H1 (cell line): ENCODE measurements at regions not wholly inside any gene's neighbourhood (a gene's known extent, or its start where the extent isn't known, plus 50 kb on each side); places are given as distances from the start of the nearest gene placed in this dataset.

Experiments
- CTCF ChIA-PET: fragments of 300-600 bp; sonication (Branson Sonifier 250); formaldehyde crosslinking; loops from one replicate; lab custom pipeline; 2021; ENCODE audit not compliant: partially characterized antibody; lab: Charles Lee
- POLR2A ChIA-PET: fragments of 300-600 bp; sonication (Branson Sonifier 250); formaldehyde crosslinking; loops from one replicate; lab custom pipeline; 2021; ENCODE audit warnings: inconsistent platforms; ENCODE audit not compliant: partially characterized antibody; lab: Charles Lee
- DNase-seq, 2 experiments: peaks; one replicate each; pipeline versions ENCODE4 v3.0.0 to v3.0.0-alpha.2; 2010 to 2022; ENCODE audit warnings: low spot score in 2 of 2, low read depth in 1 of 2, mixed read lengths in 1 of 2
- FAIRE-seq: peaks from 2 replicates; lab custom pipeline; 2011; peaks lifted over from hg19 to GRCh38; lab: Jason Lieb, UNC
- H2AFZ ChIP-seq: 2 replicates; pipeline ENCODE4 v1.8.1; 2012; ENCODE audit warnings: low read length, inconsistent platforms
- H2AK5ac ChIP-seq: 2 replicates; pipeline ENCODE4 v1.6.1; 2013; ENCODE audit warnings: low read depth, low read length
- H2BK120ac ChIP-seq: replicated peaks from 2 replicates; pipeline ENCODE3; 2013; ENCODE audit warnings: low read depth, low read length, inconsistent platforms
- H2BK12ac ChIP-seq: 2 replicates; pipeline ENCODE4 v1.6.1; 2013; ENCODE audit warnings: low read depth, low read length
- H2BK15ac ChIP-seq: 2 replicates; pipeline ENCODE4 v1.6.1; 2013; ENCODE audit warnings: low read length
- H2BK20ac ChIP-seq: 2 replicates; pipeline ENCODE4 v1.6.1; 2013; ENCODE audit warnings: low read length
- H2BK5ac ChIP-seq: 2 replicates; pipeline ENCODE4 v1.6.1; 2013; ENCODE audit warnings: low read depth, low read length
- H3K14ac ChIP-seq: 2 replicates; pipeline ENCODE4 v1.6.1; 2013; ENCODE audit warnings: inconsistent platforms; ENCODE audit not compliant: insufficient read length
- H3K18ac ChIP-seq: 2 replicates; pipeline ENCODE4 v1.6.1; 2013; ENCODE audit warnings: low read length; ENCODE audit errors: extremely low read depth
- H3K23ac ChIP-seq: 2 replicates; pipeline ENCODE4 v1.6.1; 2013; ENCODE audit warnings: inconsistent platforms; ENCODE audit not compliant: insufficient read length
- H3K23me2 ChIP-seq: 2 replicates; pipeline ENCODE4 v1.6.1; 2013; ENCODE audit warnings: low read depth, low read length
- H3K27ac ChIP-seq: 2 replicates; pipeline ENCODE4 v1.6.1; 2011; ENCODE audit warnings: low read depth, low read length, inconsistent platforms
- H3K27me3 ChIP-seq, 4 experiments: replicated peaks in 1 of 4; 1 replicate in 1 of 4; 2 replicates in 3 of 4; pipeline versions ENCODE4 v1.6.1 to v1.8.1; 2011 to 2013; ENCODE audit warnings: low read length in 3 of 4, mild to moderate bottlenecking in 3 of 4, inconsistent platforms in 2 of 4, mixed read lengths in 2 of 4, moderate library complexity in 1 of 4; ENCODE audit not compliant: control insufficient read depth in 3 of 4, insufficient read depth in 3 of 4; ENCODE audit errors: extremely low read depth in 1 of 4
- H3K36me3 ChIP-seq, 4 experiments: 2 replicates each; pipeline versions ENCODE4 v1.6.1 to v1.8.1; 2011 to 2013; ENCODE audit warnings: mild to moderate bottlenecking in 4 of 4, low read length in 3 of 4, moderate library complexity in 2 of 4, control low read depth in 1 of 4, inconsistent platforms in 1 of 4; ENCODE audit not compliant: insufficient read depth in 4 of 4, control insufficient read depth in 2 of 4
- H3K4ac ChIP-seq: replicated peaks from 2 replicates; pipeline ENCODE3; 2013; ENCODE audit warnings: low read length, low read depth, mixed read lengths, inconsistent platforms; ENCODE audit not compliant: insufficient read length
- H3K4me1 ChIP-seq, 4 experiments: replicated peaks in 1 of 4; 1 replicate in 1 of 4; 2 replicates in 3 of 4; pipeline versions ENCODE4 v1.6.1 to v1.8.1; 2011 to 2013; ENCODE audit warnings: low read length in 3 of 4, inconsistent platforms in 2 of 4, mixed read lengths in 1 of 4; ENCODE audit not compliant: insufficient read depth in 4 of 4, control insufficient read depth in 3 of 4
- H3K4me2 ChIP-seq, 2 experiments: 2 replicates each; pipeline versions ENCODE4 v1.6.1 to v1.8.1; 2011 to 2013; ENCODE audit warnings: low read depth in 2 of 2, low read length in 2 of 2, control low read depth in 1 of 2, inconsistent platforms in 1 of 2, mild to moderate bottlenecking in 1 of 2; ENCODE audit not compliant: insufficient read depth in 1 of 2
- H3K4me3 ChIP-seq, 4 experiments: fragments of 200-600, 300-600 bp in 1 of 4; sonication (generic), shearing (Covaris generic), sonication (Bioruptor Twin) in 1 of 4; 2 replicates each; pipeline versions ENCODE4 v1.5.1 to v1.8.1; 2011 to 2016; ENCODE audit warnings: low read length in 4 of 4, low read depth in 3 of 4, control low read depth in 2 of 4, inconsistent platforms in 2 of 4, mild to moderate bottlenecking in 2 of 4, mixed read lengths in 1 of 4, moderate library complexity in 1 of 4; ENCODE audit not compliant: insufficient read depth in 2 of 4; ENCODE audit errors: extremely low read depth in 1 of 4
- H3K56ac ChIP-seq: replicated peaks from 2 replicates; pipeline ENCODE3; 2013; ENCODE audit warnings: low read depth, mild to moderate bottlenecking, mixed read lengths, low read length, inconsistent platforms; ENCODE audit not compliant: insufficient read length
- H3K79me1 ChIP-seq: 2 replicates; pipeline ENCODE4 v1.6.1; 2013; ENCODE audit warnings: low read depth, low read length, control low read depth
- H3K79me2 ChIP-seq, 2 experiments: 2 replicates each; pipeline versions ENCODE4 v1.6.1 to v1.8.1; 2012 to 2013; ENCODE audit warnings: low read length in 2 of 2, mild to moderate bottlenecking in 2 of 2, inconsistent platforms in 1 of 2; ENCODE audit not compliant: insufficient read depth in 2 of 2, control insufficient read depth in 1 of 2
- H3K9ac ChIP-seq, 4 experiments: replicated peaks in 1 of 4; 1 replicate in 1 of 4; 2 replicates in 3 of 4; pipeline versions ENCODE4 v1.6.1 to v1.8.1; 2011 to 2013; ENCODE audit warnings: low read depth in 3 of 4, low read length in 3 of 4, control low read depth in 2 of 4, mild to moderate bottlenecking in 2 of 4, moderate library complexity in 2 of 4, inconsistent platforms in 1 of 4; ENCODE audit errors: extremely low read depth in 1 of 4
- H3K9me3 ChIP-seq, 2 experiments: 2 replicates each; pipeline versions ENCODE4 v1.6.1 to v1.8.1; 2012 to 2013; ENCODE audit warnings: mild to moderate bottlenecking in 2 of 2, moderate library complexity in 2 of 2, control low read depth in 1 of 2, inconsistent platforms in 1 of 2, low read depth in 1 of 2, low read length in 1 of 2, mixed read lengths in 1 of 2; ENCODE audit not compliant: insufficient read depth in 2 of 2
- H4K20me1 ChIP-seq, 2 experiments: replicated peaks in 1 of 2; 2 replicates each; pipeline versions ENCODE3 to v1.8.1; 2011 to 2013; ENCODE audit warnings: inconsistent platforms in 2 of 2, low read length in 2 of 2, mild to moderate bottlenecking in 1 of 2; ENCODE audit not compliant: insufficient read depth in 2 of 2, control insufficient read depth in 1 of 2
- H4K5ac ChIP-seq: 2 replicates; pipeline ENCODE4 v1.6.1; 2013; ENCODE audit warnings: low read length, low read depth, mixed read lengths, inconsistent platforms; ENCODE audit not compliant: insufficient read length
- H4K8ac ChIP-seq: 2 replicates; pipeline ENCODE4 v1.8.0; 2013; ENCODE audit warnings: mild to moderate bottlenecking, moderate library complexity, low read length, inconsistent platforms; ENCODE audit not compliant: insufficient read depth; ENCODE audit errors: extremely low read depth
- H4K91ac ChIP-seq: replicated peaks from 2 replicates; pipeline ENCODE3; 2013; ENCODE audit warnings: low read length, mixed read lengths, inconsistent platforms; ENCODE audit not compliant: insufficient read length
- ASH2L ChIP-seq: fragments of 200-600, 300-600 bp; sonication (generic); IDR thresholded peaks from one replicate; pipeline ENCODE4 v1.7.1; 2017; ENCODE audit warnings: low read length
- RXRA ChIP-seq: IDR thresholded peaks from 2 replicates; pipeline ENCODE4 v1.6.1; 2011; ENCODE audit warnings: low read depth, mild to moderate bottlenecking, low read length, moderate library complexity; ENCODE audit not compliant: insufficient read depth
- WGBS, 2 experiments: shearing (Covaris generic) in 1 of 2; methylation state at CpG; one replicate each; pipeline versions ENCODE4 v1.1.6 to v1.1.7; 2013 to 2015; ENCODE audit warnings: low lambda C conversion rate in 2 of 2, mixed read lengths in 2 of 2, inconsistent platforms in 1 of 2, low coverage in 1 of 2, missing lambda C conversion rate in 1 of 2; ENCODE audit not compliant: insufficient replicate concordance in 2 of 2, insufficient coverage in 1 of 2, insufficient read length in 1 of 2; ENCODE audit errors: extremely low coverage in 1 of 2, missing lambda C conversion rate in 1 of 2; 5-methylcytosine and 5-hydroxymethylcytosine counted together

DNA sequence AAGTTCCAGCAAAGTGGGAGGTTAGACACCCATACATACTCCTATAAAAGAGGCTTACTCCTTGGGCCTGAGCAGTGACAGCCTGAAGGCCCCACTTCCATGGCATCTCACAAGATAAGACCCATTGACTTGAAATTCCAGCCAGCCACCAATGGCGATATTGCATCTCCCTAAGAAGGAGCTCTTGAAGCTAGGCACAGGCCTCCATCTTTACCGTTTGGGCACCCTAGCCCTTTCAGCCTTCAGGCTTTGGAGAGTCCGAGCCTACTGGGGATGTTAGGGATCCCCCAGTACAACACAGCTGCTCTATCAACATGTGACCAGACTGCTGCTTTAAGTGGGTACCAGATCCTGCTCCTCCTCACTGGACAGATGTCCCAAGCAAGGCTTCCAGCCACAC lies 189.5 kb downstream of the MAGEE1 start:
- DNase-seq, result no peak
- H3K79me2 ChIP-seq, result no peaks in the 10 kb centered on the region
- no peak overlapping the region for H2BK12ac ChIP-seq
- no peak overlapping the region for H3K4me3 ChIP-seq
- H2BK120ac ChIP-seq, result no peak overlapping the region
- 100% methylated on average over 3 of the region's 3 CpGs; no CpG with 5 or more reads in 1 of the 2 experiments for WGBS, 2 experiments
- no peaks in the 10 kb centered on the region for H3K79me1 ChIP-seq
- no peak for TF ChIP-seq RXRA
- no peak for TF ChIP-seq ASH2L
- H3K4me2 ChIP-seq, result no peak overlapping the region
- H3K56ac ChIP-seq, result no peak overlapping the region
- no peak overlapping the region for H2BK15ac ChIP-seq
- H3K4ac ChIP-seq, result no peak overlapping the region
- no peaks in the 10 kb centered on the region for H3K4me1 ChIP-seq
- H2BK20ac ChIP-seq, result no peak overlapping the region
- H3K9ac ChIP-seq, result no peak overlapping the region
- no peaks in the 10 kb centered on the region for H3K27me3 ChIP-seq
- ChIA-PET CTCF (no interaction called here), POLR2A (no interaction called here)
- no peak overlapping the region for H4K5ac ChIP-seq
- no peak overlapping the region for H2AK5ac ChIP-seq
- no peaks in the 10 kb centered on the region for H4K20me1 ChIP-seq
- H3K14ac ChIP-seq, result no peak overlapping the region
- H2AFZ ChIP-seq, result no peak overlapping the region
- no peak for FAIRE-seq
- H3K36me3 ChIP-seq, result no peaks in the 10 kb centered on the region
- no peak overlapping the region for H4K91ac ChIP-seq
- no peak overlapping the region for H3K23ac ChIP-seq
- H2BK5ac ChIP-seq, result no peak overlapping the region
- H3K9me3 ChIP-seq, result peaks cover 3 to 5% of the 10 kb centered on the region in 2 experiments; a peak in 2 of 4 replicates
- H3K18ac ChIP-seq, result no peak overlapping the region
- H3K23me2 ChIP-seq, result no peaks in the 10 kb centered on the region
- no peak overlapping the region for H4K8ac ChIP-seq
- H3K27ac ChIP-seq, result no peak overlapping the region
